GM10248 (cell line): ENCODE measurements at regions not wholly inside any gene's neighbourhood (a gene's known extent, or its start where the extent isn't known, plus 50 kb on each side); places are given as distances from the start of the nearest gene placed in this dataset.
"Not testable (repeated sequence)": the region's sequence is repeated elsewhere in the genome, so short reads cannot be mapped to it uniquely, and the experiment has no call there.

Experiments used
- CTCF ChIA-PET: fragments of 300-600 bp; sonication (Branson Sonifier 250); formaldehyde crosslinking; extraction: SDS; loops from one replicate; lab custom pipeline; 2021; ENCODE audit warnings: antibody characterized with exemption; lab: Yijun Ruan, JAX
- POLR2A ChIA-PET: fragments of 350-650 bp; sonication (Branson Sonifier 250); formaldehyde crosslinking; extraction: SDS; loops from one replicate; lab custom pipeline; 2020; ENCODE audit warnings: antibody characterized with exemption; lab: Yijun Ruan, JAX
- DNase-seq: peaks from one replicate; pipeline ENCODE4 v3.0.0; 2012; ENCODE audit errors: extremely low spot score
- CTCF ChIP-seq: IDR thresholded peaks from 2 replicates; pipeline ENCODE4 v1.5.1; 2012; ENCODE audit warnings: mild to moderate bottlenecking, low read depth; ENCODE audit errors: extremely low read depth, missing control alignments, control extremely low read depth

DNA sequence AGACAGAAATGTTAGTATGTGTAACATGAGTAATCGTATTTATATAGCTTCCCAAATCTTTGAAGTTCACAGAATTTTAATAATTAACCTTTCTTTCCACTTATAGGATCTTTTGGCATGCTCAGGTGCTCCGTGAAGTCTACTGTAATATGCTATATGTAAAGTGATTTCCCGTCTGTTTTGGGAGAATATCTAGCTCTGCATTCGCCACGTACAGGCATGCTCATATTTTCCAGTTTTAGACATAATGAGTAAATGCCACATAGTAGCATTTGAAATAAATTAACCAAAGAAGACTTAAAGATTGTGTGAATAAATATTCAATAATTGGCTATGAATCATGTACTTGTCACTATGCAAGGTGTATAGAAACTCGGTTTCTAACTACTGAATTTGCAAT, 189.0 kb upstream of the CSNK1A1L start:
- ChIA-PET POLR2A (no interaction called here), CTCF (interaction anchor here (1.1 kb wide), 1 partner anchor 86 kb away, joined by 3 read pairs; no protein-coding TSS in a partner anchor)
- no peak for DNase-seq
- no peak for TF ChIP-seq CTCF

- POLR2A ChIA-PET = no interaction called here
- DNase-seq = no peak
- no peak for TF ChIP-seq CTCF
- CTCF ChIA-PET = interaction anchor here (1.1 kb wide), 1 partner anchor 85 kb away, joined by 3 read pairs; no protein-coding TSS in a partner anchor
Measured at GRCh38 chr13:37293295-37293694, 187.8 kb upstream of the CSNK1A1L start.

DNA sequence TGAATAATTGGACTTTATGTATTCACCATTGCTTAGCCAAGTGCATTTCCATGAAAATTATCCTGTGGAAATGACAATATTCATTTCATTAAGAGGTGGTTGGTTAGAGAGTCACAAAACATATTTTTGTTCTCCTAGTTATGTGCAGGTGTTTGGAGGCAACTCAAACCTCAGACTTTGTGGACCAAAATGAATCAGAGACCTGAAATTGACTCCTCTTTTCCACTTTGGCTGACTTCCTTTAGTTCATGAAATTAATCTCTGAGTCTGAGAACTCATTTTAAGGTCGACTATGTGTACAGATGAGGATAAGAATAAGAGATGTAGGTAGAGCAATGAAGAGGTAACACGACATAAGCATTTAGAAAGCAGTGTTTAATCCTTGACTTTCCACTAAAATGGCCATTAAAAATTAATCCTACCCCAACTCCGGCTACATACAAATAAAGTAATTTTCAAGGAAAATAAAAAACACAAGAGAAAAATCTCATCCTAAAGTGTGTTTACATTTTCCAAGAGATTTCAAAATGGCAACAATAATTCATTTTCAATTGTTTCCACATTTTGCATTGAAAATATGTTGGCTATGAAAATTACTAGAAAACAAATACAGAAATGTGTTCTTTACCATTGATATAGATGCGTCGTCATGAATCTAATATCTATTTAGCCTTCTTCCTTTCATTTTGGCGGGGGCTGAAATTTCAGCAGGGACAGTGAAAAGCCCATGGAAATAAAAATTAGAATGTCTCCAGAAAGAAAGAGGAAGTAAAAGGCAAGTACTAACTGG, 185.4 kb upstream of the CSNK1A1L start:
- ChIA-PET CTCF (no interaction called here), POLR2A (no interaction called here)
- no peak for DNase-seq
- no peak for TF ChIP-seq CTCF

DNA sequence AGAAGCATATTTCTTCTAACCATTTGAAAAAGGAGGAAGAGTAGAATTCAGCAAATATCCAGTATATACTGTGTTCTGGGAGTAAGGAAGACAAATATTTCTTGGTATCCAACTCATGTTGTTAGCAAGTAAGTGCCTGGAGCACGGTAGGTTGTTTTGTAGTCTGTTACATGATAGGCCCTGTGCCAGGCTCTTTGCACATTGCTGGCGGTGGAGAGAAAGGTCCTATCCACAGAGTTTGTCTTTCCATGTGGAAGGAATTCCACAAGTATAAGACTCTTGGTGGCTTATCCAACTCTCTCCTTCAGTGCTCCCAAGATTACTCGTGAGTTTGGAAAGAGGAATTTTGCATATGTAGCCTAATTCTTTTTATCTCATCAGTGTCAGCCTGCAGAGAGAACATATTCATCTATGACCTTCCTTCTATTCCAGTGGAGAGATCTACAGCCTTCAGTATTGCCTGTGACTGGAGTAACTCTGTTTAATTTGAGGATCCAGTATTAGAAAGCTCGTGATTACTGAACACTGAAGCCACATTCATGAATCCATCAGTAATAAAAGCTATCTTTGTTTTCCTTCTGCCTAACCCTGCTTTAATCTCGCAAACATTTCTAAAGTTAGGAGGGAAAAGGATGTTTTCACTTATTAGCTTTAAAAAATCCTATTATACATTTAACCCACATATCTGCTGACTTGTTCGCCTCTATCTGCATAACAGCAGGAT, 183.9 kb upstream of the CSNK1A1L start:
- ChIA-PET POLR2A (no interaction called here), CTCF (interaction anchor here (2.3 kb wide), 1 partner anchor 14 kb away, joined by 6 read pairs; no protein-coding TSS in a partner anchor)
- no peak for TF ChIP-seq CTCF
- no peak for DNase-seq

DNA sequence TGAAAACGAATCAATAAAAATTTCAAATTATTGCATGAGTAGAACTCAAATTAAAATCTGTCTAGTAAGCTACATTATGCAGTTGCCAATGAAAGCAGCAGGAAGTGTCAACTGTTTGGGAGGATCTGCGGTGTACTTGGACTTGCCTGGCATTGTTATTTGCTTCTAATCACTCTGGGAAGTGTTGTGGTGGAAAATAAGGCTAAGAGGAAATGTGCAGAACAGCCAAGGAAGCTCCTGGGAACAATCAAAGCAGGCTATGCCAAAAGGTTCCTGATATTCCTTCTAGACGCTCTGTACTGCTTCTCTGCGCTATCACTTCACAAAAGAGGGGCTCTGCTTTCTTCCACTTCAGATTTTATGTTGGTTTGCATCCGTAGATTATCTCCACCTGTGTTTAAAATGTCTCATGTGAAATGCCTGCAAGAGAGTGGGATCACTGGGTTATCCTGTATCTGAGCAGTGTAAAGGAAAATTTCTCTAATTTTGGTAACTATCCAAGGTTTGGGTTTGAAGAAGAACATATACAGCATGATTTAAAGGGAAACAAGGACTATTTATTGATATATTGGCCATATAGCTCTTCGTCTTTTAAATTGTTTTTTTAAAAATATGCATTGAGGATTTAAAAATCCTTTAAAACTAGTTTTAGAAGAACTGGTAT, 182.7 kb upstream of the CSNK1A1L start:
- no peak for DNase-seq
- no peak for TF ChIP-seq CTCF
- ChIA-PET POLR2A (no interaction called here), CTCF (interaction anchor here (2.3 kb wide), 1 partner anchor 13 kb away, joined by 6 read pairs; no protein-coding TSS in a partner anchor)

DNA sequence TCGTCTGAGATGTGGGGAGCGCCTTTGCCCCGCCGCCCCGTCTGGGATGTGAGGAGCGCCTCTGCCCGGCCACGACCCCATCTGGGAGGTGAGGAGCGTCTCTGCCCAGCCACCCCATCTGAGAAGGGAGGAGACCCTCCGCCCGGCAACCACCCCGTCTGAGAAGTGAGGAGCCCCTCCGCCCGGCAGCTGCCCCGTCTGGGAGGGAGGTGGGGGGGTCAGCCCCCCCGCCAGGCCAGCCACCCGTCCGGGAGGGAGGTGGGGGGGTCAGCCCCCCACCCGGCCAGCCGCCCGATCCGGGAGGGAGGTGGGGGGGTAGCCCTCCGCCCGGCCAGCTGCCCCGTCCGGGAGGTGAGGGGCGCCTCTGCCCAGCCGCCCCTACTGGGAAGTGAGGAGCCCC, 174.8 kb upstream of the CSNK1A1L start:
- DNase-seq, POLR2A ChIA-PET, CTCF ChIA-PET: not testable (repeated sequence)
